ENCODE measurements at regions not wholly inside any gene's neighbourhood (a gene's known extent, or its start where the extent isn't known, plus 50 kb on each side); places are given as distances from the start of the nearest gene placed in this dataset.

DNA sequence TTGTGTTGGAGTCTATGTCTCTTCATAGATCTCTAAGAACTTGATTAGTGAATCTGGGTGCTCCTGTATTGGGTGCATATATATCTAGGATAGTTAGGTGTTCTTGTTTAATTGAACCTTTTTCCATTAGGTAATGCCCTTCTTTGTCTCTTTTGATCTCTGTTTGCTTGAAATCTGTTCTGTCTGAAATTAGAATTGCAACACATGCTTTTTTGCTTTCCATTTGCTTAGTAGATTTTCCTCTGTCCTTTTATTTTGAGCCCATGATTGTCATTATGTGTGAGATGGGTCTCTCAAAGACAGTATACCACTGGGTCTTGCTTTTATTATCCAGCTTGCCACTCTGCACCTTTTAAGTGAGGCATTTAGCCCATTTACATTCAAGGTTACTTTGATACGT is 79.1 kb upstream of the APOOL start:
- TF ChIP-seq, protein P1, sequence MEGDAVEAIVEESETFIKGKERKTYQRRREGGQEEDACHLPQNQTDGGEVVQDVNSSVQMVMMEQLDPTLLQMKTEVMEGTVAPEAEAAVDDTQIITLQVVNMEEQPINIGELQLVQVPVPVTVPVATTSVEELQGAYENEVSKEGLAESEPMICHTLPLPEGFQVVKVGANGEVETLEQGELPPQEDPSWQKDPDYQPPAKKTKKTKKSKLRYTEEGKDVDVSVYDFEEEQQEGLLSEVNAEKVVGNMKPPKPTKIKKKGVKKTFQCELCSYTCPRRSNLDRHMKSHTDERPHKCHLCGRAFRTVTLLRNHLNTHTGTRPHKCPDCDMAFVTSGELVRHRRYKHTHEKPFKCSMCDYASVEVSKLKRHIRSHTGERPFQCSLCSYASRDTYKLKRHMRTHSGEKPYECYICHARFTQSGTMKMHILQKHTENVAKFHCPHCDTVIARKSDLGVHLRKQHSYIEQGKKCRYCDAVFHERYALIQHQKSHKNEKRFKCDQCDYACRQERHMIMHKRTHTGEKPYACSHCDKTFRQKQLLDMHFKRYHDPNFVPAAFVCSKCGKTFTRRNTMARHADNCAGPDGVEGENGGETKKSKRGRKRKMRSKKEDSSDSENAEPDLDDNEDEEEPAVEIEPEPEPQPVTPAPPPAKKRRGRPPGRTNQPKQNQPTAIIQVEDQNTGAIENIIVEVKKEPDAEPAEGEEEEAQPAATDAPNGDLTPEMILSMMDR (IDR thresholded peaks at IDR 0.05; ENCODE audit: low read depth, low read length), result no peak
- H3K4me3 ChIP-seq (ENCODE audit: low read depth, low read length), result no peak overlapping the region

DNA sequence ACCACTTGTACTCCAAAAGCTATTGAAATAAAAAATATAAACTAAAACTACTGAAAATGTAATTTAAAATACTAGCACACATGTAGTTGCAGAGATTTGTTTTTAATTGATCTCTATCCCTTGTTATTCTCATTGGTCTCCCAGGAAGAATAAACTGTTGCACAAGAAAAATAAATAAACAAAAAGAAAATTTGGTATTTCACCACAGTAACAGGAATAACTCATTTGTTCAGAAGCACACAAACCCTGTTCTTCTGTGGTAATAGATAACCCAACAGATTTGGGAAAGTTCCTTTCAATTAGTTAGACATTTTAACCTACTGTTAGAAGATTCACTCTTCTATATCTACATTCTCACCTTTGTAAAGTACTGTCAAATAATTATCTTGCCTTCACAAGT is 70.9 kb upstream of the APOOL start:
- no peak overlapping the region for H3K4me3 ChIP-seq (ENCODE audit: low read depth, low read length)
- TF ChIP-seq, protein P1 (IDR thresholded peaks at IDR 0.05; ENCODE audit: low read depth, low read length), result no peak

DNA sequence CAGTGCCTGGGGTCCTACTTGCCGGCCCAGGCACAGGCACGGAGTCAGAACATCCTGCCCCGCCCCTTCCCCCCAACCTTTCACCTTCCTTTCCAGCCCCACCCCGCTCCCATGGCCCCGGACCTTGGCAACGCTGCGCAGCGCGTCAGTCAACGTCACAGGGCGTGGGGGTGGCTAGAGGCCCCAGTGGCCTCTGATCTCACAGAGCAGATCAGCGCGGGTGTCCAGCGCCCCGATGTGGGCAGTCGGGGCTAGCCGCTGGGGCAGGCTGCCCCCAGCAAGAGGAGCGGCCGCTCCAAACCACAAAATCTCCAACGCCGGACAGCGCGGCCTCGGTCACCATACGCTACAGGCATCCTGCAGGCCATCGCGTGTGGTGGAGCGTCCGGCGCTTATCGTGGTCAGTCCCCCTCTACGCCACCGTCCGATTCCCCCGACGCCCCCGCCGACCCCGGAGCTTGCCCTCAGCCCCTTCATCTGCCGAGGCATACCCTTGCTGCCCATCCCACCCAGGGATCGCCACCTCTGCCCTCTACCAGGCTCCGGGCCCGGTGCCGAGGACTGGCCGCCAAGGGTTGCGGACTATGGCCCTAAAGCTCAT is 69.6 kb upstream of the APOOL start:
- H3K4me3 ChIP-seq (ENCODE audit: low read depth, low read length), result no peak overlapping the region
- TF ChIP-seq, protein P1 (IDR thresholded peaks at IDR 0.05; ENCODE audit: low read depth, low read length), result no peak

All from WI38 (cell line).